GM12891 (cell line): ENCODE measurements at regions not wholly inside any gene's neighbourhood (a gene's known extent, or its start where the extent isn't known, plus 50 kb on each side); places are given as distances from the start of the nearest gene placed in this dataset.
"Not testable (repeated sequence)": the region's sequence is repeated elsewhere in the genome, so short reads cannot be mapped to it uniquely, and the experiment has no call there.

ENCODE experiments used
- DNase-seq: peaks from one replicate; pipeline ENCODE4 v3.0.0; 2011; ENCODE audit warnings: low spot score; ENCODE audit not compliant: insufficient read length
- FAIRE-seq: peaks from 2 replicates; lab custom pipeline; 2011; peaks lifted over from hg19 to GRCh38; lab: Jason Lieb, UNC
- PAX5 ChIP-seq: IDR thresholded peaks from 2 replicates; pipeline ENCODE4 v1.6.1; 2011; ENCODE audit warnings: low read length, moderate library complexity, mild to moderate bottlenecking; ENCODE audit not compliant: insufficient read depth, severe bottlenecking
- POLR2A ChIP-seq: IDR thresholded peaks from 2 replicates; pipeline ENCODE4 v1.6.1; 2011; ENCODE audit warnings: low read depth, low read length, control low read depth
- POLR2AphosphoS5 ChIP-seq: IDR thresholded peaks from 2 replicates; pipeline ENCODE4 v1.6.1; 2011; ENCODE audit warnings: low read depth, low read length, control low read depth
- POU2F2 ChIP-seq: IDR thresholded peaks from 2 replicates; pipeline ENCODE4 v1.6.1; 2011; ENCODE audit warnings: low read depth, mild to moderate bottlenecking, control low read depth, low read length, moderate library complexity
- SPI1 ChIP-seq: IDR thresholded peaks from 2 replicates; pipeline ENCODE4 v1.6.1; 2011; ENCODE audit warnings: low read depth, low read length, control low read depth
- TAF1 ChIP-seq: IDR thresholded peaks from 2 replicates; pipeline ENCODE4 v1.6.1; 2011; ENCODE audit warnings: low read depth, low read length, control low read depth

- DNase-seq (no peak), FAIRE-seq (no peak)
- TF ChIP-seq POLR2AphosphoS5 (no peak), POLR2A (no peak), SPI1 (no peak), TAF1 (no peak), POU2F2 (no peak), PAX5 (no peak)
Measured at GRCh38 chr1:187655104-187655503, 826.4 kb downstream of the PLA2G4A start.

DNA sequence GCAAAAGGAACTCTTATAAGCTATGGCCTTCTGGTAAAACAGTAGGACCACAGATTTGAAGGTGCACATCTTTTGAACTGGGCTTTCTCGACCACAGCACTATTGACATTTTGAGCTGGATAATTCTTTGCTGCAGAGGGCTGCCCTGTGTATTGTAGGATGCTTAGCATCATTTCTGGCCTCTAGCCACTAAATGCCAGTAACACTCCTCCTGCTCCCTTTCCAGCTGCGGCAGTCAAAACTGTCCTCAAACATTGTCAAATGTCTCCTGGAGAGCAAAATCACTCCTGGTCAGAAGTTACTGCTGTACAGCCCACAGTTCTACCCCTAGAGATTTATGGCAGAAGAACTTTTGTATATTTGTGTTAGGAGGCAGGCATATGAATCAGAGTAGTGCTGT is 836.7 kb downstream of the PLA2G4A start:
- DNase-seq, result no peak
- FAIRE-seq, result no peak
- TF ChIP-seq SPI1 (no peak), POU2F2 (no peak), PAX5 (no peak)

DNA sequence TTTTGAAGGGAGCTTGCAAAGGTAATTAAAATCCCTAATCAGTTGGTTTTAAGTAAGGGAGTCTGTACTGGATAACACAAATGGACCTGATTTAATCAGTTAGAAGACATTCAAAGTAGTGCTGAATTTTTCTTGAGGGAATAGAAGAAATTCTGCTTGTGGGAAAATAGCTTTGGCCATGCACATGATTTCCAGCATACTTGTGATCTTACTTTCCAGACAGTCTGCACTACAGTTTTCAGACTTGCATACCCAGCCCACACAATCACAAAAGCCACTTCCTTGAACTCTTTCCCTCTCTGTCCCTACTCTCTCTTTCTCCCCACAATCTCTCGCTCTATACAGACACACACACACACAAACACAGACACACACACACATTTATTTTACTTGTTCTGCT is 852.1 kb downstream of the PLA2G4A start:
- TF ChIP-seq PAX5, result no peak
- no peak for TF ChIP-seq POLR2A
- no peak for TF ChIP-seq TAF1
- TF ChIP-seq POU2F2, result no peak
- TF ChIP-seq SPI1, result no peak
- FAIRE-seq (no peak), DNase-seq (no peak)

DNA sequence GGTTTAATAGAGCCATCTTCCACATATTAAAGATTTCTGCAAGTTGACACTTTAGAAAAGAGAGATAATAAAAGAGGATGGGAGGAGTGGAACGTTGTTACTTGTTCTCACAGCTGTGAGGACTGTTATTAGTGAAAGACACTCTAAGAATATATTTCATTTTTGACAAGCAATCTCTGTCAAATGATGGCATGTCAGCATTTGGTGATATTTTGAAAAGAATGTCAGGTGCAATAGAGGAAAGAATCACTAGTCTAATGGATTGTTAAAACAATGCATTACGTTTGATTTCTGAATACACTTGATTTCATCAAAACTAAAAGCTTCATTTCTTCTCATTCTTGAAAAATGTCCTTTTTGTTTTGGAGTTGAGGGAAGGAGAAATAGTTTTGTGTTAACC is 853.4 kb downstream of the PLA2G4A start:
- DNase-seq (no peak), FAIRE-seq (no peak)
- no peak for TF ChIP-seq POLR2A
- TF ChIP-seq POLR2AphosphoS5, result no peak
- TF ChIP-seq PAX5, result no peak

DNA sequence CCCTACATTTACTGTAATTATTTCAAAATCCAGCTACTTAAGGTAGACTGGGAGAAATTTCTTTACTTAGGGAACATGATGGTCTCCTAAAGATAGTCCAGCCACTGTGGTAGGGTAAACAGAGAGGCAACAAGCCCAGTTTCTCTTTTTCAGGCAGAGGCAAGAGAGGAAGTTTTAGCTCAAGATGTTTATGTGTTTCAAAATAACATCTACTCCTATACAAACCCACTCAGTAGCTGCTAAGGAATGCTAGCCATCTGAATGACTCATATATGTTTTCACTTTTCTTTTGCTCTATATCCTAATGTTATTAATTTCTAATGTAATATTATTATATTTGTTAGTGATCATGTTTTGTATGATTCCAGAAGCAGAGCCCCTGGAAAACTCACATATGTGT is 856.6 kb downstream of the PLA2G4A start:
- DNase-seq, result no peak
- TF ChIP-seq POLR2AphosphoS5 (no peak), TAF1 (no peak), SPI1 (no peak), POU2F2 (no peak), PAX5 (no peak), POLR2A (no peak)
- FAIRE-seq, result no peak

GRCh38 chr1:187689129-187689528 is 860.4 kb downstream of the PLA2G4A start:
- no peak for TF ChIP-seq POU2F2
- FAIRE-seq (no peak), DNase-seq (no peak)

- no peak for TF ChIP-seq PAX5
- TF ChIP-seq POLR2AphosphoS5, result no peak
- TF ChIP-seq TAF1, result no peak
- TF ChIP-seq POU2F2, result no peak
- TF ChIP-seq POLR2A, result no peak
- no peak for TF ChIP-seq SPI1
- FAIRE-seq, result no peak
- no peak for DNase-seq
Measured at GRCh38 chr1:187691439-187691838, 862.7 kb downstream of the PLA2G4A start.

DNA sequence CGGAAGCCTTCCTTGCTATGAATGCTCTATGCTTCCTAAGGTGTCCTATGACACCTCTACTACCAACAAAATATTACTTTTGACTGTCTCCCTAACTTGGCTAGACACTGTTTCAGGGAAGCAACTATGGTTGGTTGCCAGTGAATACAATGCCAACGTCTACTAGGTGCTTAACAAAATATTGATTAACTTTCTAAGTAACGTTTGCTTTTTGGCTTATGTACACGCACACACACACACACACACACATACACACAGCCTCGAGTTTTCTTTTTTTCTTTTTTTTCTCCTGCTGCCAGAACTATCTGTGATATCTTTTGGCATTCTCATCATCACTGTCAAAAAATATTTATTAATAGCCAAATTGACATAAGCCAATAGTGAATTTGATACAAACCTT is 864.0 kb downstream of the PLA2G4A start:
- no peak for DNase-seq
- no peak for FAIRE-seq
- no peak for TF ChIP-seq POLR2AphosphoS5
- TF ChIP-seq TAF1, result no peak
- no peak for TF ChIP-seq SPI1
- no peak for TF ChIP-seq POU2F2
- no peak for TF ChIP-seq PAX5

DNA sequence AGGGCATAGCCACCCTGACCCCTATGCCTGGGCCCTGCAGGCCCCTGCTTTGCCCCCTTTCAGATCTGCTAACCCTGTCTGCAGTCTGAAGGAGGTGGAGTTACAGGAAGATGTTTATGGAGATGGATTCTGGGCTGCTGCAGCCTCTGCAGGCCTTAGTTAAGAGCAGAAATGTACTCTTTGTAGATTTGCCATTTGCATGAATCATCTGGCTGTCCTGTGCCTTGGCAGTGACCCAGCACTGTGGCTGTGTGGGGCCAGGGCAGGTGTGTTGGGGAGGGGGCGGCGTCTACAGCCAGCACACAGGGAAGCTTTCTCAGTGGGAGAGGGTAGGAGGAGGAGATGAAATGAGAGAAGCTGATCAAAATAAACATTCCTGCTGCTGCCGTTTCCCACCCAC is 867.3 kb downstream of the PLA2G4A start:
- DNase-seq, result no peak
- FAIRE-seq, result no peak
- no peak for TF ChIP-seq TAF1
- TF ChIP-seq SPI1, result no peak
- TF ChIP-seq PAX5, result no peak
- TF ChIP-seq POU2F2, result no peak
- TF ChIP-seq POLR2AphosphoS5, result no peak
- TF ChIP-seq POLR2A, result no peak

- not testable (repeated sequence) for DNase-seq, FAIRE-seq
Measured at GRCh38 chr1:187703138-187704130, 874.7 kb downstream of the PLA2G4A start.

DNA sequence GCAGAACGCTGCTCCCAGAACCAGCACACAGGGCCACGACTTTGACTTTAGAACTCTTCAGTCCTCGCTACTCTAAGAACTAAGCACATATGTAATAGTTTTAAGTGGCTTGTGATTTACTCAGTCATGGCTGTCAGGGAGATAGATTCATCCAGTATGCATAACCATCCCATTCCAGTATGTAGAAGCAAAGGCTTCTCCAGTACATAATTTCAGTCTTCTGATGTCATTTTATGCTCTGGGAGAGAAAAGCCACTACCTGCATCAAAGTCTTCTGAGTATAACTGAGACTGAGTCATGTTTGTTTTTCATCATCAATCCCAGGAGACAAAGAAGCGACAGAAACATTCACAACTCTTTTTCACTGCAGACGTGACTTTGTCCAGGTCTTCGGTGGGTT is 885.7 kb downstream of the PLA2G4A start:
- no peak for DNase-seq
- FAIRE-seq, result no peak
- TF ChIP-seq PAX5, result no peak
- TF ChIP-seq POLR2AphosphoS5, result no peak
- no peak for TF ChIP-seq POU2F2
- no peak for TF ChIP-seq POLR2A
- no peak for TF ChIP-seq SPI1
- no peak for TF ChIP-seq TAF1
